Brain microvascular endothelial cell (primary cell): ENCODE measurements at regions not wholly inside any gene's neighbourhood (a gene's known extent, or its start where the extent isn't known, plus 50 kb on each side); places are given as distances from the start of the nearest gene placed in this dataset.
"Not testable (repeated sequence)": the region's sequence is repeated elsewhere in the genome, so short reads cannot be mapped to it uniquely, and the experiment has no call there.

Experiments used
- DNase-seq: peaks from one replicate; pipeline ENCODE4 v3.0.0-alpha.2; 2020
- H3K27ac ChIP-seq: fragments of 250-450 bp; sonication (Bioruptor Pico); 2 replicates; pipeline ENCODE4 v1.5.1; 2020; ENCODE audit warnings: mild to moderate bottlenecking, moderate library complexity
- H3K27me3 ChIP-seq: fragments of 250-450 bp; sonication (Bioruptor Pico); replicated peaks from 2 replicates; pipeline ENCODE4 v1.5.1; 2020; ENCODE audit warnings: mild to moderate bottlenecking
- H3K36me3 ChIP-seq: fragments of 250-450 bp; sonication (Bioruptor Pico); replicated peaks from 2 replicates; pipeline ENCODE4 v1.5.1; 2020; ENCODE audit warnings: mild to moderate bottlenecking
- H3K4me3 ChIP-seq: 2 replicates; pipeline ENCODE4 v1.5.1; 2011; ENCODE audit warnings: low read depth, mild to moderate bottlenecking, control low read depth, low read length, moderate library complexity
- in situ Hi-C: cut with HindIII; loops from 2 replicates; pipeline ENCODE4 v1.10.0; 2017; ENCODE audit warnings: low sequenced_read_pairs, low pct_ligation_motif_present
- TF ChIP-seq, protein P1 (sequence below): IDR thresholded peaks from 2 replicates; pipeline ENCODE4 v1.5.1; 2011; ENCODE audit warnings: low read depth, mild to moderate bottlenecking, moderate library complexity, low read length, control low read depth, inconsistent platforms; ENCODE audit errors: missing control alignments

GRCh38 chr4:189563751-189564150, 376.9 kb upstream of the FRG1 start:
- DNase-seq, H3K4me3 ChIP-seq, H3K36me3 ChIP-seq, H3K27me3 ChIP-seq, H3K27ac ChIP-seq, in situ Hi-C loops: not testable (repeated sequence)

GRCh38 chr4:189566271-189566670, 374.4 kb upstream of the FRG1 start:
- in situ Hi-C loops, H3K4me3 ChIP-seq, DNase-seq, H3K27me3 ChIP-seq, H3K27ac ChIP-seq, H3K36me3 ChIP-seq: not testable (repeated sequence)

DNA sequence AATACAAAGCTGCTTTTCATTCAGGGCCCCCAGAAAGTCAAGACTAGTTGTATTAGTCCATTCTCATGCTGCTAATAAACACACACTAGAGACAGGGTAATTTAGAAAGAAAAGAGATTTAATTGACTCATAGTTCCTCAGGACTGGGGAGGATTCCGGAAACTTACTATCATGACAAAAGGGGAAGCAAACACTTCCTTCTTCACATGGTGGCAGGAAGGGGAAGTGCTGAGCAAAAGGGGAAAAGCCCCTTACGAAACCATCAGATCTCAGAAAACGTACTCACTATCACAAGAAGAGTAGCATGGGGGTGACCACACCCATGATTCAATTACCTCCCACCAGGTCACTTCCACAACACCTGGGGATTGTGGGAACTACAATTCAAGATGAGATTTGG, 373.8 kb upstream of the FRG1 start:
- DNase-seq, in situ Hi-C loops, H3K36me3 ChIP-seq, H3K27ac ChIP-seq, H3K4me3 ChIP-seq, H3K27me3 ChIP-seq: not testable (repeated sequence)

DNA sequence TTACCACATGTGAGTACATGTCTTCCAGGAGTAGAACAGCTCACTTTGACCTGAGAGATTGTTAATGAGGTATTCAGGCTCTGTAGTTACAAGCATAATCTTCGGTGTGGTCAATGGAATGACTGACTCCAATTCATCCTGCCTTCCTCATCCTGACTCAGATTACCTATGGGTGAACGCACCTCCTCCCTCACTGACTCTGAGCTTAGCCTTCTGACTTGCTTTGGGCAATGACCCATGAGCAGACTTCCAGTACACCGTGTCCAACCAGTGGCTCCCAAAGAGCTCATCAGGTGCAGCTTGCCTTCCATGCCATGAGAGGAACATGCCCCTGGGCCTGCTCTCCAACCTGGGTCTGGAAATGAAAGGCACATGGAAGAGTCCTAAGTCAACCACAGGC, 361.0 kb upstream of the FRG1 start:
- H3K4me3 ChIP-seq, H3K36me3 ChIP-seq, H3K27ac ChIP-seq, H3K27me3 ChIP-seq, in situ Hi-C loops, DNase-seq: not testable (repeated sequence)

DNA sequence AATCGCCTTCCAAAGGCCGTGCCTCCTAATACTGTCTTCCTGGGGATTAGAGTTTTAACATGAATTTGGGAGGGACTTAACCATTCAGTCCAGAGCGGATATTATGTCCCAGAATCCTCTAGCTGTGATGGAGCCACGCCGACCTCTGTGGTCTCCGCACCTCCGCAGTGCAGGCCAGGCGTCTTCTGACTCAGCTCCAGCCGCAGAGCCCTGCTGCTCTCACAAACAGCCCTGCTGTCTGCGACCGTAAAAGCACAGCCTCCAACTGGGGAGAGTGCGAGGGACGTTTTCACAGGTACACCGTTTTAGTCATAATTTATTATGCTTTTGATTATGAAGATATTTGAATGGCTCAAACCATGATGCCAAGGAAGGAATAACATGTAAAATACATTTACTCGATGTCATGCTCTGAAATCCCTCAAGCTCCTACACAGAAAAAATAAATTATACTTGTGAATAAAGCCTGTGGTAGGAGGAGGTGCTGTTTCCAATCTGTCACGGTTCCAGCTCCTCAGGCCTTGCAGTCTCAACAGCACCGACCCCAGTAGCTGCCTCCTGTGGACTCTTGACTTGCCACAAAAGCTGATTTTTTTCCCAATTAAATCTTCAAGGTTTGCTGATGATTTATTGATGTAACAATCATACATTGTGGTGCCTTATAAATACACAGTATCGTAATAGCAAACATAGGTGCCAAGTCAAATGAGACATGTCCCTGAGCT, 353.6 kb upstream of the FRG1 start:
- H3K4me3 ChIP-seq, H3K36me3 ChIP-seq, H3K27me3 ChIP-seq, in situ Hi-C loops, DNase-seq, H3K27ac ChIP-seq: not testable (repeated sequence)

- H3K27me3 ChIP-seq, H3K27ac ChIP-seq, H3K4me3 ChIP-seq, DNase-seq, H3K36me3 ChIP-seq, in situ Hi-C loops: not testable (repeated sequence)
These were observed 351.5 kb upstream of the FRG1 start for GRCh38 chr4:189589201-189589600.

DNA sequence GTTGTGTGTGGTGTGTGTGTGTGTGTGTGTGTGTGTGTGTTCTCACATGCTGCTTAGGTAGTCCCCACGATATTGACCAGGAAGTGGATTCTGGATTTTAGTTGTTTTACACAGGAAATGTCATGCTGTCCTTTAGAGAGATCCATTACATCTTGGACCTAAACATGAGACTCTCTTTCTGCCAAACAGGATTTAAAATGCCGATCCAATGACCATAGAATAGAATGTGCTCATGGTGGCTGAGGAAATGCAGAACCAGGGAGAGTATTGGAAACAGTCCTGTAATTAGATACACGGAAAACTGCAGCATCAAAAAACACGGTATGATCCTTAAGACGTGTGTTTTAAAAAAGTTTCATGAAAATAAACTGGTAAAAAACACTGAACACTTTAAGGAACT, 347.8 kb upstream of the FRG1 start:
- Histone ChIP-seq H3K27me3 (no peaks in the 10 kb centered on the region), H3K27ac (no peak overlapping the region), H3K4me3 (no peak overlapping the region), H3K36me3 (no peaks in the 10 kb centered on the region)
- TF ChIP-seq, protein P1, sequence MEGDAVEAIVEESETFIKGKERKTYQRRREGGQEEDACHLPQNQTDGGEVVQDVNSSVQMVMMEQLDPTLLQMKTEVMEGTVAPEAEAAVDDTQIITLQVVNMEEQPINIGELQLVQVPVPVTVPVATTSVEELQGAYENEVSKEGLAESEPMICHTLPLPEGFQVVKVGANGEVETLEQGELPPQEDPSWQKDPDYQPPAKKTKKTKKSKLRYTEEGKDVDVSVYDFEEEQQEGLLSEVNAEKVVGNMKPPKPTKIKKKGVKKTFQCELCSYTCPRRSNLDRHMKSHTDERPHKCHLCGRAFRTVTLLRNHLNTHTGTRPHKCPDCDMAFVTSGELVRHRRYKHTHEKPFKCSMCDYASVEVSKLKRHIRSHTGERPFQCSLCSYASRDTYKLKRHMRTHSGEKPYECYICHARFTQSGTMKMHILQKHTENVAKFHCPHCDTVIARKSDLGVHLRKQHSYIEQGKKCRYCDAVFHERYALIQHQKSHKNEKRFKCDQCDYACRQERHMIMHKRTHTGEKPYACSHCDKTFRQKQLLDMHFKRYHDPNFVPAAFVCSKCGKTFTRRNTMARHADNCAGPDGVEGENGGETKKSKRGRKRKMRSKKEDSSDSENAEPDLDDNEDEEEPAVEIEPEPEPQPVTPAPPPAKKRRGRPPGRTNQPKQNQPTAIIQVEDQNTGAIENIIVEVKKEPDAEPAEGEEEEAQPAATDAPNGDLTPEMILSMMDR, result no peak
- no peak for DNase-seq
- in situ Hi-C loops, result no loop called here

- H3K36me3 ChIP-seq, result no peaks in the 10 kb centered on the region
- no peaks in the 10 kb centered on the region for H3K27me3 ChIP-seq
- TF ChIP-seq, protein P1, result no peak
- in situ Hi-C loops, result no loop called here
- no peak overlapping the region for H3K4me3 ChIP-seq
- H3K27ac ChIP-seq, result no peak overlapping the region
- no peak for DNase-seq
These were observed 343.3 kb upstream of the FRG1 start for GRCh38 chr4:189597341-189597740.

GRCh38 chr4:189600264-189600663, 340.4 kb upstream of the FRG1 start:
- TF ChIP-seq, protein P1, result no peak

More at GRCh38 chr4:189600264-189600663, 340.4 kb upstream of the FRG1 start:
- Histone ChIP-seq H3K4me3 (no peak overlapping the region), H3K36me3 (no peaks in the 10 kb centered on the region), H3K27ac (no peak overlapping the region), H3K27me3 (no peaks in the 10 kb centered on the region)
- DNase-seq, result no peak
- in situ Hi-C loops, result no loop called here
